BE2C (cell line): ENCODE measurements at regions not wholly inside any gene's neighbourhood (a gene's known extent, or its start where the extent isn't known, plus 50 kb on each side); places are given as distances from the start of the nearest gene placed in this dataset.

Experiments
- DNase-seq: peaks from one replicate; pipeline ENCODE4 v3.0.0-alpha.2; 2020
- H3K27me3 ChIP-seq: fragments of 250-450 bp; sonication (Bioruptor Pico); 2 replicates; pipeline ENCODE4 v1.5.1; 2020; ENCODE audit warnings: mild to moderate bottlenecking
- H3K36me3 ChIP-seq: fragments of 250-450 bp; sonication (Bioruptor Pico); 2 replicates; pipeline ENCODE4 v1.5.1; 2020; ENCODE audit warnings: mild to moderate bottlenecking
- H3K4me1 ChIP-seq: fragments of 250-450 bp; sonication (Bioruptor Pico); 2 replicates; pipeline ENCODE4 v1.5.1; 2020
- H3K4me3 ChIP-seq: 2 replicates; pipeline ENCODE4 v1.5.1; 2011; ENCODE audit warnings: low read depth, low read length
- H3K9me3 ChIP-seq: fragments of 250-450 bp; sonication (Bioruptor Pico); 2 replicates; pipeline ENCODE4 v1.5.1; 2020
- CTCF ChIP-seq: IDR thresholded peaks from 2 replicates; pipeline ENCODE4 v1.5.1; 2012; ENCODE audit warnings: mild to moderate bottlenecking, low read depth, low read length

DNA sequence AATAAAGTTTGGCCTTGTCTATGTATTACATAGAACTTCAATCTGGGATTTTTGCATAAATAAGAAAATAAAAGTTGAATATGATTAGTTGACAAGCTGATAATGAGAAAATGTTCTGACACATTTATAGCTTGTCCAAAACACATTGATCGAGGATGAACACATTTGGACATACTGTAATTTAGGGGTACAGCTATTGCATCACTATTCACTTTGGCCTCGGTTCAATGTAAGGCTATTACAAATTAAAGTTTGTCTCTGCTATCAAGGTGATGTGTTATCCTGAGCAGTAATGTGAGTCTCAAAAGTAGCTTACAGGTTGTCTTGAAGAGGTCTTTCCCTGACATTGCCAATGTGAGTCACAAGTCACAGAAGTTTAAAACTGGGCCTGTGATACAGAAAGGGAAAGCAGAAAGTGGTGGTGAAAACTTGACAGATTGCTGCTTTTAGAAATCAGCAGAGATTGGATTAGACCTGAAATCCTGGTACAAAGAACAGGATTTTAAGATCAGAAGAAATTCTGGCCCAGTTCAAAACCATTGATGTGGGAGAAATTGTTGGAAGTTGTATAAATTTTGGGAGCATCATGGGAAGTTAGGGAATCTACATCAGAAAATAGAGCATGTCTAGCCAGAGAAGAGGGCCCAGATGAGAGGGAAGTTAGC lies 674.1 kb downstream of the NYAP2 start:
- Histone ChIP-seq H3K36me3 (no peaks in the 10 kb centered on the region), H3K27me3 (no peaks in the 10 kb centered on the region), H3K4me1 (no peaks in the 10 kb centered on the region), H3K9me3 (no peaks in the 10 kb centered on the region; the same call in 1 of the 2 replicates), H3K4me3 (no peak overlapping the region)
- no peak for DNase-seq
- TF ChIP-seq CTCF: no peak

- no peaks in the 10 kb centered on the region for H3K36me3 ChIP-seq
- DNase-seq: no peak
- H3K4me3 ChIP-seq: no peak overlapping the region
- TF ChIP-seq CTCF: no peak
- no peaks in the 10 kb centered on the region for H3K27me3 ChIP-seq
- no peaks in the 10 kb centered on the region for H3K4me1 ChIP-seq
- no peaks in the 10 kb centered on the region for H3K9me3 ChIP-seq
These were observed 667.4 kb downstream of the NYAP2 start for GRCh38 chr2:226066873-226067272.

- no peak for TF ChIP-seq CTCF
- no peak overlapping the region for H3K4me3 ChIP-seq
- no peak for DNase-seq
- H3K36me3 ChIP-seq: no peaks in the 10 kb centered on the region
- H3K9me3 ChIP-seq: no peaks in the 10 kb centered on the region
- H3K27me3 ChIP-seq: no peaks in the 10 kb centered on the region
- H3K4me1 ChIP-seq: no peaks in the 10 kb centered on the region
These were observed 666.9 kb downstream of the NYAP2 start for GRCh38 chr2:226066391-226066790.

DNA sequence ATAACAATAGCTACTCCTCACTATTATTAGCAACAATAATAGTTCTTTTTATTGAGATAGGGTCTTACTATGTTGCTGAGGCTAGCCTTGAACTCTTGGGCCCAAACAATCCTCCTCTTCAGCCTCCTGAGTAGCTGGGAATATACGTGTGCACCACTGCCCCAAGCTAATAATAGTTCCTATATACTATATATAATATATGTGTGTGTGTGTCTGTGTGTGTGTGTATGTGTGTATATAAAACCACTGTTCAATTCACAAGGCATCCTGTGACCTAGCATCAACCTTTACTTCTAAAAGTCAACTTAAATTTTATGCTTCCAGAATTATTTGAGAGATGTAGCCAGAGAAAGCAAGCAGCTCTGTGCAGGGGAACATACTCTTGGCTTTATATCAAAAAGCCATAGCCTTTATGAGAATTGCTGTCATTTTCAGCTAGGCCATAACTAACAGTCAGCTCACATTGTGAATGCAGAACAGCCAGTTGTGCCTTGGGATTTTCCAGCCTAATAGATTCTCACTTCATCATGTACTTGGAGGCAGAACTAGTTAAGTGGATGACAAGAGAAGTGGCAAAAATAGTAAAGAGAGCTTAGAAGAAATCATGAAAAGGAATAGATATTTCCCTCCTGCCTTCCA lies 665.5 kb downstream of the NYAP2 start:
- no peaks in the 10 kb centered on the region for H3K4me1 ChIP-seq
- TF ChIP-seq CTCF: no peak
- no peaks in the 10 kb centered on the region for H3K36me3 ChIP-seq
- H3K27me3 ChIP-seq: no peaks in the 10 kb centered on the region
- H3K9me3 ChIP-seq: no peaks in the 10 kb centered on the region
- no peak for DNase-seq
- H3K4me3 ChIP-seq: no peak overlapping the region

GRCh38 chr2:226063704-226064440 lies 664.4 kb downstream of the NYAP2 start:
- no peak for DNase-seq
- H3K27me3 ChIP-seq: no peaks in the 10 kb centered on the region
- no peaks in the 10 kb centered on the region for H3K9me3 ChIP-seq
- no peak overlapping the region for H3K4me3 ChIP-seq
- TF ChIP-seq CTCF: no peak
- H3K36me3 ChIP-seq: no peaks in the 10 kb centered on the region
- H3K4me1 ChIP-seq: no peaks in the 10 kb centered on the region
